GM21619 (cell line): ENCODE measurements at regions not wholly inside any gene's neighbourhood (a gene's known extent, or its start where the extent isn't known, plus 50 kb on each side); places are given as distances from the start of the nearest gene placed in this dataset.

ENCODE experiments used
- ATAC-seq: cut with Tn5 transposase; IDR thresholded peaks from one replicate; pipeline ENCODE4 v1.9.1; 2021; ENCODE audit not compliant: unreplicated experiment

DNA sequence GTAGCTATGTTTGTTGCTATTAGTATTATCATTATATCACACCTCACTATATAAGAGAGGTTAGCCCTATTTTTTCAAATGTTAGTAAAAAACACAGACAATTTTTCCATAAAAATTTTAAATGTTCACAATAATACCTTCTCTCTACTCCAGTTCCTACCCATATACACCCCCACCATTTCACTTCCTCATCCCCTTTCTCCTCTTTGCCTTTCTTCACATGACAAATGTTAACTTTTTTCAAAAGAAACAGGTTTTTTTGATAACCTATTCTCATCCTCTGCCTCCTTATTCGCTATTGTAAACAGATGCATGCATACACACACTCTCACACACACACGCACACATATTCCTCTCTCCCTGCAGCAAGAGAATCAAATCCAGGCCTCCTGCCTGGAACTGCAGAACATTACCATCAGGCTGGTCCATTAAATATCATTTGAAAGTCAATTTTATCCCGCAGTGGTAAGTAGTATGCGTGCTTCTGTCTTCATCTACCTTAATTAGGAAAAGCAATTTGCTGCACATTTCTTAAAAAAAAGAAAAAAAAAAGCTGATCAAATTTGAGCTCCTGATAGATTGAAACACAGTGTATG is 55.5 kb downstream of the MID1IP1 start:
- no peak for ATAC-seq

DNA sequence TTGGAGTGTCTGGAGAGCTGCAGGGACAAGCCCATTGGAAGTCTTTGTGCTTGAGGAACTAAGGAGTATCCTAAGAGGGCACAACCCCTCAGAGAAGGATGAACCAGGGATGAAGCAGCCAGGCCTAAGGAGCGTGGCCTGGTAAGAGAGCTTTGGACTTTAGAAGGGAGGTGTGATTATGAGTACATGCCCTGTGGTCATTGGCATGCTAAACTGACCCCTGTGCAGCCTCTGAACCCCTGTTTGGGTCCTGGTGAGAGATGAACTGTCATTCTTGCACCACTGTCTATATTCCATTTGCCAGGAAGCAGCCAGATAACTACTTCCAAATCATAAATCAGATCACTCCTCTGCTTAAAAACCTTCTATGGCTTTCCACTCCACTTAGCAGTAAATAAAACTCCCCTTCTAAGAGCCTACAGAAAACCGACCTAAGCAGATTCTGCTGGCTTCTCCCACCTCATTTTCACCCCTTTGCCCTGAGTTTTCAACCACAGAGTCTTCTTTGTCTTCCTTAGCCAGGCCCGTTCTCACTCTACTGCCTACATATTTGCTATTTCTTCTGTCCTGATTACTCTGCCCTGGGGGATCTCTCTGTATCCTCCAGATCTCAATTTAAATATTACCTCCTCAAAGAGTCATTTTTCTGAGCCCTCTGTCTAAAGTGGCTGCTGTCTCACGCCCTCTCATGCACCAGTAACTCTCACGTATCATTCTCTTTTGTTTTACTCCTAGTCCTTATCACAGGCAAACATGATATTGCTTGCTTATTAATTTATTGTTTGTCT is 56.7 kb downstream of the MID1IP1 start:
- no peak for ATAC-seq

DNA sequence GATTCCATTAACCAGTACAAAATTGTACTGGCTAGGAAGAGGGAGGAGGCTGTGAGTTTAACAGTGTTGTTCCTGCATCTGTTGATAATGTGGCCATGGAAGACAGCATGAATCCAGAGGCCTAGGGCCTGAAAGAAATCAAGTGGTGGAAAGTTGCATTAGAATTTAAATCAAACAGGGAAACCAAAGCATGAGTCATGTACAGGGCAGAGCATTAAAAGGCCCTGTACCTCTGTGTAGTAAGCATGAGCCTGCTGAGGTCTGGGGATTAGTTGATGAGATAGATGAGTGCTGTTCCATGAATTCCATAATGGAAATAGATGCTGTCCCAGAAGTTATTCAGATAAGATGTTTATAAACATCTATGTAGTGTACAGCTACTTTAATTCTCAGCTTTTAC is 58.3 kb downstream of the MID1IP1 start:
- no peak for ATAC-seq

DNA sequence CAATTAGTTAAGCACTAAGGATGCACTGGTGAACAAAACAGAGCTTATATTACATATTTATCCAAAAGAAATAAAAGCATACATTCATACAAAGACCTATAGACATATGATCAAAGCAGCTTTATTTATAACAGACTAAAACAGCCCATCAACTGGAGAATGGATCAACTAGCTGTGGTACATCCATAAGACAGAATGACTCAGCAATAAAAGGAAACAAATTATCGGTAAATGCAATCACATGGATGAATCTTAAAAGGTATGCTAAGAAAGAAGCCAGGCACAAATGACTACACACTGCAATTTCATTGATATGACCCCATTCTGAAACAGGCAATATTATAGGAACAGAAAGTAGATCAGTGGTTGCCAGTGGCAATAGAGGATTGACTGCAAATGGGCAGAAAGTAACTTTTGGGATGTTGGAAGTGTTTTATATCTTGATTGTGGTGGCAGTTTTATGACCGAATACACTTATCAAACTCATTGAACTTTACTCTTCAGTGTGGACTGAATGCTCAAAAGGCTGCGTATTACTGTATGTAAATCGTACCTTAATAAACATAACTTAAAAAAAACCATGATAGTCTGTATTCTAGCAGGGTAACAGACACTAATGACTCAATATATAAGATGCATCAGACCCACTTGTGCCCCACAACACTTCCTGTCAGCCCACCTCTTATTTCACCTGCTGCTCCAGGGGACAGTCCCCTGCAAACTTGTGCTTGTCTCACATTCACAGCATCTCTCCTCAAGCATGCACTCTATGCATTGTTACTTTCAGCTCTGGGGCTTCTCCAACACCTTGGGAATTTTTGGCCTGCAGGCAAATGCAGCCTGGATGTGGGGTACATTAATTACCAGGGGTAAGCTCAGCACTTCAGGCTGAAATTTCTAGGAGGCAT is 59.1 kb downstream of the MID1IP1 start:
- ATAC-seq, result no peak

DNA sequence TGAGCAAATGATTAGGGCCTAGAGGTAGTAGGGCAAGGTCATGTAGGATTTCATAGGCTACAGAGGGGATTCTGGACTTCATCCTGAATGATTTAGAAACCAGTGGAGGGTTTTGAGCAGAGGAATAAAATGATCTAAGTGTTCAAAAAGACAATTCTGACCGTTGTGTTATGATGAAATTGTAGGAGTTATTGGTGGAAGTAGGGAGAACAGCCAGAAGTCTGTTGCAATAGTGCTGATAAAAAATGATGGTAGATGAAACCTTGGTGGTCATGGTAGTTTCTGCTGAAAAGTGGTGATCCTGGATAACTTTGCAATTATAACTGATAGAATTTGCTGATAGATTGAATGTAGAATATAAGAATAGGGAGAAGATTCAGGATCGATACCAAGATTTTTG is 60.2 kb downstream of the MID1IP1 start:
- ATAC-seq, result no peak

DNA sequence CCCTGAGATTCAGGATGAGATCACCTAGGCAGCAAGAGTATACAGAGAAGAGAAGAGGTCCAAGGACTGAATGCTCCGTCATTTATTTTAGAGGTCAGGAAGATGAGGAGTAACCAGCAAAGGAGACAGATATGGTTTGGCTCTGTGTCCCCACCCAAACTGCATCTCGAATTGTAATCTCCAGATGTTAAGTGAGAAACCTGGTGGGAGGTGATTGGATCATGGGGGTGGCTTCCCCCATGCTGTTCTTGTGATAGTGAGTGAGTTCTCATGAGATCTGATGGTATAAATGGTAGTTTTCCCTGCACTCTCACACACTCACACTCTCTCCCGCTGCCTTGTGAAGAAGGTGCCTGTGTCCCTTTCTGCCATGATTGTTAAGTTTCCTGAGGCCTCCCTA is 60.8 kb downstream of the MID1IP1 start:
- no peak for ATAC-seq

DNA sequence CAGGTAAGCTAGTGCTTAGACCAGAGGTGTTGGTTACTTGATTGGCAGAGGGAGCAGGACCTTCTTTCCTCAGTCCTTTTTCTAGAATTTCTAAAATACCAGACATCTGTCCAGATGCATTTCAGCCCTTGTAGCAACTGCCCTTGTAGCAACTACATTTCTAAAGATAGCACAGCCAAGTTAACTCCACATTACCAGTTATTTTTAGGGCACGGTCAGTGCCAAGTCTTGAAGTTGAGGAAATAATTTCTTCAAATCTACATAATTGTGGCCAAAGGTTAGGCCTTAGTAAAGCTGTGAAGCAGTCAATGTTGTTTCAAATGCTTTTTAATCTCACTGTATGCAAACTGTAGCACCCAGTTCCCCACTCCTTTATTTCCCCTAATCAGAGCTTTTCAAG is 62.9 kb downstream of the MID1IP1 start:
- no peak for ATAC-seq

DNA sequence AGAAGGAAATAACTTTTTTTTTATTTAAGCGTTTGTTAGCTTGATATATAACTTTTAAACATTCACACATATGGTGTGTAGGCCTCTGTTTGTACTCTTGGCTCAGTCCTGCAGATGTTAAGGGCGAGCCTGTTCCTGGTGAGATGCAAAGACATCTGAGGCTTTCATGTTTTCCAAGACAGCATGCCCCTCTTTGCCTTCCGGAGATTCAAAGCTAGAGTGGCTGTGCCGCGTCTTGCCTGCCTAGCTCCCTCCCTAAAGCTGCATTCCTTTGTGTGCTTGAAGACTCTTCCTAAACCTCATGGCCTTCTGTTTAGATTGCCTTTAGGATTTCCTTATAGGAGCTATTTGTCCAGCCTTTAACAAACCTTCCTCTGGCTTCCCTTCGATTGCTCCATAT is 67.1 kb downstream of the MID1IP1 start:
- no peak for ATAC-seq

DNA sequence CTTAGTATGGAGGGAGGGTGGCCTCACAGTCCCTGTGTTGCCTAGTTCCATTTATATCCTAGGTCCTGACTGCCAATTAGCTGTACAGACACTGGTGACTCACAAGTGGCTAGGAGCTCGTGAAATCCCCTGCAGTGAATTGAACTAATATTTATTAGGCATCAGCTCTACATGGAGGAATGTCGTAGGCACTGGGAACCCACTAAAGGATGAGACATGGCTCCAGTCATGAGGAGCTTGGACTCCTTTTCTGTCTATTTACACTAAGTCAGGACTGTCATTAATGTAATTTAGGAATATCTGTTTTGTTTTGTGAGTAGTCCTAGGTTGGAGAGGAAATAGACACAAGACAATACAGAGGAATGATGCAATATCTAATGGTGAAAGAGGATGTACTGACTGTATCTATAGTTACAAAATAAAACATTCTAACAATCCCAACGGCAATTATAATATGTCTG is 67.7 kb downstream of the MID1IP1 start:
- ATAC-seq, result no peak

DNA sequence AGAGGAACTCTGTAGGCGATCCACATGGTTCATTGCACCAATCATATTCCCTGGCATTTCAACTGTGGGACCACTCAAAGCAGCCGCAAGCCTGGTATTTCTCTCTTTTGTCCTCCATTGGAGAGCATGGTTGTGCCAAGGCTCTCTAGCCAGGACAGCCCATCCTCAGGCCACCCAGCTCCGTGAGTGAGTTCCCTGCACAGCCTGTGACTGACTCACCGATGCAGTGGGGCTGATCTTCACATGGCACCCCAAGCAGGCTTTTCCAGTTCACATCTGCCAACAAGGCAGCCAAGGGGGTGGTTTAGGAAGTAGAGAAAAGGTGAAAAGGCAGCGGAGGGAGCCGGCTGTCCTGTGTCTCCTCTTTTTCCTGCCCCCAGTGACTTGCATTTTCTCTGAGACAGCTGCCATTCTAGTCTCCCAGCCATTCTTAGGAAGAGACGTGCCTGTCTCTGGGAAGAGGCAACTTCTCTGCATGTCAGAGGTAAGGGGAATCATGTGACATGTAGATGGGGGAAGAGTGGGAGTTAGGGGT is 69.2 kb downstream of the MID1IP1 start:
- no peak for ATAC-seq

DNA sequence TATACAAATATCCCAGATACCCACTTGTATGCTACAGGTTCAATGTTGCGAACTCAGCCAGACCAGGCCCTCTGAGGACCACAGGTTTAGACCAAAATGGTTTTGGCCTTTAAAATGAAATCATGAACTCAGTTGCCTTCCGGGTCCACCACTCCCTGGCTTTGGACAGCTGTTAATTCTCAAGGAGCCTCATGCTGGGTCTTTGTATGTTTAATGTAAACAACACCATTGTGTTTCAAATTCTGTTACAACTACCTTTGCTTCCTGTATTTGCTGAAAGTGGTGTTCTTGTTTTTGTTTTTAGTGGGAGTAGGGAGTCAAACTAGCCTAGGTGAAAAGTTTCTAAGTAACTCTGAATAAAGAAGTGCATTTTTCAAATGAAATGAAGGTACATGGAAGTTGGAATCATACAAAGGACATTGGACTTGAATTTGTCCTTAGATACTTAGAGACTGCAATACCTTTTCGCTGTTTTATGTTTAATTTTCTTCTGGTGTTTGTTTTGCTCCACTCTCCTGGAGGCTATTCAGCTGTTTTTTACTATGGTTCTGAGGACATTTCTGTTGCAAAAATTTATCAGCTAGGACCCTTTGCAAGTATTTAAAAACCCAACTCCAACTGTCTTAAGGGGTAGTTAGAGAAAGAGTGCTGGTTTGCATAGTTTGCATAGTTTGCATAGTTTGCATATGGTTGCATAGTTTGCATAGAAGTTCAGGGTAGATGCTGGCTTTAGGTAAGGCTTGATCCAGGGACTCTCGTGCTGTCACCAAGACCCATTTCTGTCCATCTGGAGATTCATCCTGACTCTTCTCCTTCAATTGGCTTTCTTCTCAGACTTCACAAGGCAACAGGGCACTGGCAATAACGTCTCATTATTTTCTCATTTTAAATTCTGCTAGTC is 70.1 kb downstream of the MID1IP1 start:
- no peak for ATAC-seq

DNA sequence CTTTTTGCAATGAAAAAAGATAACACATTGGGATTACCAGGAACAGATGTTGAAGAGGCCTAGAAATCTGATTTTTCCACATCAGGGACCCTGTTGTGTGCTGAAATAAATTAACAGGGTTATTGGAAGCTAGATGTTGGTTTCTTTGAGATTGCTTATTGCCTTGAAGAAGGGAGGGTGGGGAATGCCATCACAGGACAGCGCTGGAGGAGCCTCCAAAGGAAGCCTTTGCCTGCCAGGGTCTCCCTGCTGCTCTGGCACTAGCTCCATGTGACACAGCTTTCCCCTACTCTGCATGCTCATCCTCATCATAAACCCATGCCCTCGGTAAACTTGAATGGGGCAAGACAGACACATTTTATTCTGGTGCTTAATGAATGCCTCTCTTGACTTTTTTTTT is 76.1 kb downstream of the MID1IP1 start:
- ATAC-seq, result no peak

DNA sequence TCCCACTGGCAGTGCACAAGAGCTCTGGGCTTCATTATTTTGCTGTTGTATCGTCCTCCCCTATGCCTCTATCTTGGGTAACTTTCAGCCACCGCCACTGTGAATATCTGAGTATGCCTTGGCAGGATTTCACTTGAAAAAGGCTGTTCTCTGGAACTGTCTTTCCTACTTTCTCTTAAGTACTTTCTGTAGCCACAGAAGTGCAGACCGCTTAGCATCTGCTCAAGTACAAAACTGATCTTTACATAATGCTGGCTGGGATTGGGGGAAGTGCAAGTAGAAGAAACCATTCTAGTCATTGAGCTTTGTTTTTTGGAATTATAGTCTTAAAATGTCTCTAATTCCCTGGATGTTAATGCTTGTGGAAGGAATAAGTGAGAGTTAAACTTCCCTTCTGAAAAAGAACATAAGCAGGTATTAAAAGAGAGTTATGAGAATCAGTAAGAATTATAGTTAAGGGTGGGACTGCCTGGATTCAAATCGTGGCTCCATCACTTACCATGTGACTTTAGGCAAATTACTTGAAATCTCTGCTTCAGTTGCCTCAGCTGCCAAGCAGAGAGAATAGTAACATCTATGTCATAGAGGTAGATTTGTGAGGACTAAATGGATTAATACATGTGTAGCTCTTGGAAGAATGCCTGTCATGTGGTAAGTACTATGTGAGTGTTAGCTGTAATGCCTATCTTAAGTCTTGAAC is 77.5 kb downstream of the MID1IP1 start:
- ATAC-seq, result no peak

DNA sequence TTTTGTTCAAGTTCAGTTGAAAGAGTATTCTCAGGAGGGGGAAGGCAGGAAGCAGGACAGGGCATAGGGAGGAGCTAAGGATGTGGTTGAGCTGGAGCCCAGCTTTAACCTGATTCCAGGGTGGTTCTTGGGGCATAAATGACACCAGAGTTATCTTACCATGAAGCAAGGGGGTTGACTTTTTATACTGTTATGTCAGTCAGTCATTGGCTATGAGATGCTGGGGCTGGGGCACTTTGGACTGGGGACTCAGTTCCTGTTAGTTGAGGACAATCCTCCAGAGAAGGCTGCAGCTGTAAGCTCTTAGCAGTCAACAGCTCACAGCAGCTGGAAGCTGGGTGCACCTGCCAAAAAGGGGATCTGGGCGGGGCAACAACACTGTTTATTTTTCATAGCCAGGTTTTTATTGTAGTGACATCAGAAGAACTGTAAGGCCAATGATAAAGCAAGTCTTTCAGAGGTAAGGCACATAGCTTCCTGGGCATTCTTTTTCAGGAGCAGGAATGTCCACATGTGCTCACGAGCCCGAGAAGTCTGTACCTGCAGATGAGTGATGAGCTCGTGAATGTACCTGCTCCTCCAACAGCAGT is 78.5 kb downstream of the MID1IP1 start:
- peak; percentile 64 for ATAC-seq

DNA sequence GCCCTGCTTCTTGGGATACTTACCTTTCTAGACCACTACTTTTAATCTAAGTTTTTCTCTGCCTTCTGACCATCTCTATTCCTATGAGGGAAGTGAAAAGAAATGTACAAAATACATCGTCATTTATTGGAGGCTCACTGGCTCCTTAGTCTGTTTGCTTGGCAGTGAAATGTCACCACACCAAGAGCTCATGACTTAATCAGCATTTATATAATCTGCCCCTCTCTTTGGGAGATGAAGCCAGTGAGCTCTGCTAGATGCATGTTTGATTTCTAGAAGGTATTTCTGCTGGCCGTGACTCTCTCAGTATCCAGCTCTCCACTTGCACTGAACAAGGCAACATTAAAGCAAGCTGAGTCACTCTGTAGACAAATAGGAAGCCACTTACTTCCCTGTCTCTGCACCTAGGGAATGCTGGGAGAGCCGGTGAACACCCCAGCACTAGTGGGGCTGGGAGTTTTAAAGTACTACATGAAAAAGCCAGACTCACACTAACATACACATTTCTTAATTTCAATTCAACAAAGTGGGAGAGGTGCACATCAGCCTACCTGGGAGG is 79.1 kb downstream of the MID1IP1 start:
- no peak for ATAC-seq

DNA sequence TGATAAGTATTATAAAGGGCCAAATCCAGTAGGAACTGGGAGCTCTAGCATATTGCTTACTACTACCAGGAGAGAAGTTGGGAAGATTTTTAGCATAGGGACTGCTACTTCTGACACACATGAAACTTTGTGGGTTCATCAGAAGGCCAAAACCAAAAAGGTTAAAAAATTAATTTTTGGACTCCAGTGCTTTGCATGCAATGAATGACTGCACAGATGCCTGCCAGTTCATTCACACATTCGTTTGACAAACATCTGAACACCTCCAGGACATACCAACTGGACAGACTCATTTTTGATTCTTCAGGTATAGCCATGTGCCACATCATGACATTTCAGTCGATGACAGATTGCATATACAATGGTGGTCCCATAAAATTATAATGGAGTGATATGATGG is 79.8 kb downstream of the MID1IP1 start:
- no peak for ATAC-seq

DNA sequence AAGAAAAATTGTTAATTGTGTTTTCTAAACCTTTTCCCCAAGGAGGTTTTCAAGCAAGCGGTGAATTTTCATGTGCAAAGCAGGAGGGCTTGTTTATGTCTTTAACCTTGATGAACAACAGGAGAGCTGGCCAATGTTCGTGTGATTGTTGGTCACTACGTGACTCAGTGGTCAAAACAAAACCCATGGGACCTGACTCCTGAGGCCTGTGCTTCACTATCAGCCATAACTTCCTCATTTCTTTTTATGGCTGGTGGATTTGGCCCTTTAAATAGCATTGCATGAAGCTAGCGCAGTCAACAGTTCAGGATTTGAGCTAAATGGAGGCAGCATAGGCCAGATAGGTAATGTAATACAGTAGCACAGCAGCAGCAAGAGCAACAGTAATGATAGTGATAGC is 80.5 kb downstream of the MID1IP1 start:
- peak; percentile 43 for ATAC-seq

DNA sequence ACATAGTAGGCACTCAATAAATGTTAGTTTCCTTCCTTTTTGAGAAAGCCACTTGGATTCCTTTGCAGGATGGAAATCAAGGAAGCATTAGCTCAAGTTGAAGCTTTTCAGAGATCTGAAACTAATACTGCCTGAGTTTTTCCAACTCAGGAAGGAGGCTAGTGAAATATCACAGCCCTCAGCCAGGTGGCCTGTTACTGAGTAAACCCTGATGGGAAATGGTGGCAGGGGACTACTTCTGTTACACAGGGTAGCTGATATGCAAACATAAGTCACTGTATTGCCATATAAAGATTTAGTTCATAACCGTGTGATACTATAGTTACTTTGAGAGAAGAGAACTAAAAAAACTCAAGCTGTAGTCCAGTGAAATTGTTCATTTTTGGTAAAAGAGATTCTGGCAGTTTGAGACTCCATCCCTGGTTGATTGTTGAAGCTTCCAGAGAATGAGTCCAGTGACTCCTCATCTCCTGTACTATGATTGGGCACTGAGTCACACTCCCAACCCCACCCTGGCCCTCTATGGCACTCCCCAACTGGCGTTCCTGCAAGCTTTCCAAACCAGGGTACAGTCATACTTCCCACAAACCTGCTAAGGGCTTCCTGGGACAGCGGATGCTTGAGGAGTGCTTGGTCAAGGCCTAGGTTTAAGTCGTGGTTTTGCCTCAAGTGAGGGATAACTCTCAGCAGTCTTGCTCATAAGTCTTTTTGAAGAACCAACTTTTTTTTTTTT is 81.8 kb downstream of the MID1IP1 start:
- no peak for ATAC-seq
